Activated CD4-positive, alpha-beta T cell treated with anti-CD3 and anti-CD28 coated beads, Interleukin-2, amount 10 ng/mL, durations not matched to agents 24 days and 14 days (primary cell): ENCODE measurements at regions not wholly inside any gene's neighbourhood (a gene's known extent, or its start where the extent isn't known, plus 50 kb on each side); places are given as distances from the start of the nearest gene placed in this dataset.
"Not testable (repeated sequence)": the region's sequence is repeated elsewhere in the genome, so short reads cannot be mapped to it uniquely, and the experiment has no call there.

Experiments
- DNase-seq: peaks from one replicate; pipeline ENCODE4 v3.0.0; 2022
- H3K27ac Mint-ChIP-seq: one replicate; pipeline ENCODE4 v1.8.0; 2022; ENCODE audit warnings: mild to moderate bottlenecking, mixed read lengths
- H3K27me3 Mint-ChIP-seq: one replicate; pipeline ENCODE4 v1.8.0; 2022; ENCODE audit warnings: mixed read lengths
- H3K36me3 Mint-ChIP-seq: one replicate; pipeline ENCODE4 v1.8.0; 2022; ENCODE audit warnings: low read depth, mild to moderate bottlenecking, mixed read lengths
- H3K4me1 Mint-ChIP-seq: one replicate; pipeline ENCODE4 v1.8.0; 2021; ENCODE audit warnings: mixed read lengths
- H3K4me3 Mint-ChIP-seq: one replicate; pipeline ENCODE4 v1.8.0; 2022; ENCODE audit warnings: mild to moderate bottlenecking, moderate library complexity, mixed read lengths
- H3K9me3 Mint-ChIP-seq: one replicate; pipeline ENCODE4 v1.8.0; 2021; ENCODE audit warnings: mixed read lengths
- intact Hi-C: fragments of 100-400 bp; cut with micrococcal nuclease; formaldehyde crosslinking; loops from one replicate; pipeline ENCODE4 v1.15.1; 2023

GRCh38 chr6:168379579-168379978 is 60.0 kb upstream of the DACT2 start:
- not testable (repeated sequence) for H3K27me3 Mint-ChIP-seq

GRCh38 chr6:168380166-168380955 is 60.6 kb upstream of the SMOC2 start:
- H3K27me3 Mint-ChIP-seq, result not testable (repeated sequence)

More at GRCh38 chr6:168379579-168379978, 60.0 kb upstream of the DACT2 start:
- intact Hi-C loops, H3K27ac Mint-ChIP-seq, DNase-seq, H3K4me3 Mint-ChIP-seq, H3K36me3 Mint-ChIP-seq, H3K4me1 Mint-ChIP-seq: not testable (repeated sequence)
- H3K9me3 Mint-ChIP-seq, result peaks cover 13% of the 10 kb centered on the region

GRCh38 chr6:168380956-168381605 is 59.9 kb upstream of the SMOC2 start:
- no peak for DNase-seq
- Mint-ChIP-seq H3K9me3 (peaks cover 13% of the 10 kb centered on the region), H3K27me3 (no peaks in the 10 kb centered on the region), H3K27ac (no peak overlapping the region), H3K36me3 (peaks cover 3% of the 10 kb centered on the region), H3K4me3 (no peak overlapping the region), H3K4me1 (no peaks in the 10 kb centered on the region)
- intact Hi-C loops, result no loop called here

More at GRCh38 chr6:168380166-168380955, 60.6 kb upstream of the SMOC2 start:
- H3K4me1 Mint-ChIP-seq, intact Hi-C loops, H3K4me3 Mint-ChIP-seq, H3K27ac Mint-ChIP-seq, H3K36me3 Mint-ChIP-seq, DNase-seq: not testable (repeated sequence)
- peaks cover 13% of the 10 kb centered on the region for H3K9me3 Mint-ChIP-seq

GRCh38 chr6:168381726-168382458 is 59.1 kb upstream of the SMOC2 start:
- intact Hi-C loops, result no loop called here
- no peak for DNase-seq
- peaks cover 3% of the 10 kb centered on the region for H3K36me3 Mint-ChIP-seq
- no peaks in the 10 kb centered on the region for H3K4me1 Mint-ChIP-seq
- H3K27ac Mint-ChIP-seq, result no peak overlapping the region
- no peak overlapping the region for H3K4me3 Mint-ChIP-seq
- H3K9me3 Mint-ChIP-seq, result peaks cover 13% of the 10 kb centered on the region
- H3K27me3 Mint-ChIP-seq, result no peaks in the 10 kb centered on the region

- Mint-ChIP-seq H3K9me3 (peaks cover 8% of the 10 kb centered on the region), H3K27ac (no peak overlapping the region), H3K4me3 (no peak overlapping the region), H3K27me3 (no peaks in the 10 kb centered on the region), H3K36me3 (peaks cover 3% of the 10 kb centered on the region), H3K4me1 (no peaks in the 10 kb centered on the region)
- intact Hi-C loops, result no loop called here
- no peak for DNase-seq
Measured at GRCh38 chr6:168383062-168383854, 57.7 kb upstream of the SMOC2 start.

GRCh38 chr6:168384045-168385036 is 56.6 kb upstream of the SMOC2 start:
- H3K27me3 Mint-ChIP-seq, result no peaks in the 10 kb centered on the region
- H3K27ac Mint-ChIP-seq, result no peak overlapping the region

GRCh38 chr6:168385037-168385759 is 55.8 kb upstream of the SMOC2 start:
- H3K9me3 Mint-ChIP-seq, result peaks cover 8% of the 10 kb centered on the region
- no peak overlapping the region for H3K27ac Mint-ChIP-seq
- H3K36me3 Mint-ChIP-seq, result peaks cover 3% of the 10 kb centered on the region
- H3K27me3 Mint-ChIP-seq, result no peaks in the 10 kb centered on the region
- intact Hi-C loops, result no loop called here
- H3K4me3 Mint-ChIP-seq, result no peak overlapping the region
- H3K4me1 Mint-ChIP-seq, result no peaks in the 10 kb centered on the region
- DNase-seq, result no peak

More at GRCh38 chr6:168384045-168385036, 56.6 kb upstream of the SMOC2 start:
- H3K4me1 Mint-ChIP-seq, result no peaks in the 10 kb centered on the region
- peaks cover 3% of the 10 kb centered on the region for H3K36me3 Mint-ChIP-seq
- intact Hi-C loops, result no loop called here
- no peak for DNase-seq
- H3K4me3 Mint-ChIP-seq, result no peak overlapping the region
- H3K9me3 Mint-ChIP-seq, result peaks cover 8% of the 10 kb centered on the region

- no peaks in the 10 kb centered on the region for H3K4me1 Mint-ChIP-seq
- no peaks in the 10 kb centered on the region for H3K27me3 Mint-ChIP-seq
- H3K4me3 Mint-ChIP-seq, result no peak overlapping the region
- H3K36me3 Mint-ChIP-seq, result no peaks in the 10 kb centered on the region
- H3K9me3 Mint-ChIP-seq, result peaks cover 4% of the 10 kb centered on the region
- no peak for DNase-seq
- intact Hi-C loops, result no loop called here
- H3K27ac Mint-ChIP-seq, result no peak overlapping the region
Measured at GRCh38 chr6:168385858-168386735, 54.9 kb upstream of the SMOC2 start.

GRCh38 chr6:168386973-168387372 is 54.0 kb upstream of the SMOC2 start:
- intact Hi-C loops, result no loop called here
- no peaks in the 10 kb centered on the region for H3K27me3 Mint-ChIP-seq
- H3K9me3 Mint-ChIP-seq, result peaks cover 4% of the 10 kb centered on the region

GRCh38 chr6:168387426-168387825 is 53.6 kb upstream of the SMOC2 start:
- Mint-ChIP-seq H3K4me3 (no peak overlapping the region), H3K27me3 (no peaks in the 10 kb centered on the region), H3K36me3 (no peaks in the 10 kb centered on the region), H3K27ac (no peak overlapping the region), H3K9me3 (peaks cover 4% of the 10 kb centered on the region), H3K4me1 (no peaks in the 10 kb centered on the region)
- intact Hi-C loops, result no loop called here
- DNase-seq, result no peak

More at GRCh38 chr6:168386973-168387372, 54.0 kb upstream of the SMOC2 start:
- Mint-ChIP-seq H3K4me1 (no peaks in the 10 kb centered on the region), H3K4me3 (no peak overlapping the region), H3K36me3 (no peaks in the 10 kb centered on the region), H3K27ac (no peak overlapping the region)
- no peak for DNase-seq

GRCh38 chr6:168387911-168388310 is 53.1 kb upstream of the SMOC2 start:
- intact Hi-C loops, result no loop called here
- no peak overlapping the region for H3K27ac Mint-ChIP-seq
- no peak for DNase-seq
- no peaks in the 10 kb centered on the region for H3K4me1 Mint-ChIP-seq
- no peak overlapping the region for H3K4me3 Mint-ChIP-seq
- no peaks in the 10 kb centered on the region for H3K27me3 Mint-ChIP-seq
- no peaks in the 10 kb centered on the region for H3K36me3 Mint-ChIP-seq
- peaks cover 4% of the 10 kb centered on the region for H3K9me3 Mint-ChIP-seq
